Mononuclear cell (primary cell): ENCODE measurements at regions not wholly inside any gene's neighbourhood (a gene's known extent, or its start where the extent isn't known, plus 50 kb on each side); places are given as distances from the start of the nearest gene placed in this dataset.
"Not testable (repeated sequence)": the region's sequence is repeated elsewhere in the genome, so short reads cannot be mapped to it uniquely, and the experiment has no call there.

Source experiments
- H3K27me3 ChIP-seq: 2 replicates; pipeline ENCODE4 v1.6.0; 2011; ENCODE audit warnings: low read length, control low read depth; ENCODE audit not compliant: insufficient read depth
- H3K4me1 ChIP-seq: 2 replicates; pipeline ENCODE4 v1.5.1; 2011; ENCODE audit warnings: mild to moderate bottlenecking, low read length, control low read depth; ENCODE audit not compliant: insufficient read depth
- H3K4me3 ChIP-seq: 2 replicates; pipeline ENCODE4 v1.5.1; 2011; ENCODE audit warnings: mild to moderate bottlenecking, low read length, moderate library complexity
- H3K9me3 ChIP-seq: 2 replicates; pipeline ENCODE4 v1.5.1; 2011; ENCODE audit warnings: low read depth, mild to moderate bottlenecking, control low read depth, low read length

DNA sequence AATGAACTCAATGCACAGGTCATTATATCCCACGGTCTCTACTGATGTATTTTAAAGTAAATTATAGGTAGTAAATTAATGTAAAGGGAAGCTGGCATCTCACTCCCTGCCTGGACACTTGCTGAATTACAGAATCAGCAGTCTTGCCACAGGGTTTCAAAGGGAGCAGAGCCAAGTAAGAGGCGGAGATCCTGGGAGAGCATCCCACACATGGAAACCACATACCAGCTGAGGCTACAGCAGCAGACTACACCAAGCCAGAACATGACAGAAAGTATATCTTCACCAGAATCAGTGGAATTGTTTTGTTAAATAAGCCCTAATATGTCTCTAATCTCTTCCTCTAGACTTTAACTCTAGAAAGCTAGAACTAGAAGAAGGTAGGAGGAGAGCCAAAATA is 1689.2 kb upstream of the WWC1 start:
- no peaks in the 10 kb centered on the region for H3K4me1 ChIP-seq
- H3K9me3 ChIP-seq, result no peaks in the 10 kb centered on the region
- no peaks in the 10 kb centered on the region for H3K27me3 ChIP-seq
- H3K4me3 ChIP-seq, result no peak overlapping the region

DNA sequence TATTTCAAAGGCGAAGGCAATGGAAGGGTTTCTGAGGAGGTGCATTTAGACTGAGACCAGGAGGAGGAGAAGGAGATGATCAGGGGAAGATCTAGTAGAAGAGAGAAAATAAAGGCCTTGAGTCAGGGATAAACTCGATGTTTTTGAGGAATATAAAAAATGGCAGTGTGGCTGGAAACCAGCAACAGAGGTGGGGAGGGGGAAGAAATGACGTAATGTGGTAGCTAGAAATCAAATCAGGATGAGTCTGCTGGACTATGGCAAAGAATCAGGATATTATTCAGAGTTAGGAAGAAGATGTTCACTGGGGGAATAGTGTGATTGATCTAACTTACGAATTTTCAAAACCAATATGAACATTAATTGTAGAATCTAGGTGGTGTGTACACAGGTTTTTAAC is 1673.9 kb upstream of the WWC1 start:
- Histone ChIP-seq H3K27me3 (no peaks in the 10 kb centered on the region), H3K4me3 (no peak overlapping the region), H3K4me1 (no peaks in the 10 kb centered on the region), H3K9me3 (no peaks in the 10 kb centered on the region)

DNA sequence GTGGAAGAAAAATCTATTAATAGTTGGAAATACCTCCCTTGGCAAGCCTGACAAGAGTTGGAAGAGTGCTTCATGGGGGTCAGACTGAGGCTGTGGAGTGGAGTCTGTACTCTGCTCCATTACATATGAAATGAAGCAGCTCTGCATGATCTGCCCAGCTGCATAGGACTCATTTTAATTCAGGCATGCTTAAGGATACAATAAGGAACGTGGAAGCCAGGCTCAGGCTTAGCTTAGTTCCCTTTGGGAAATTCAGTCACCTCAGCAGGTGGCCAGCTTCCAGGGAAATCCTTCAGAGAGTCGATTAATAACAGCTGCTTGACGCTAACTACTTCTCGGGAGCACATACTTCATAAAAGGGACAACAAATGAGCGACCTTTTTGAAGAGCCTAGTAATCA is 1672.9 kb upstream of the WWC1 start:
- H3K4me1 ChIP-seq, result no peaks in the 10 kb centered on the region
- H3K9me3 ChIP-seq, result peaks cover 8% of the 10 kb centered on the region
- H3K27me3 ChIP-seq, result no peaks in the 10 kb centered on the region
- H3K4me3 ChIP-seq, result no peak overlapping the region

DNA sequence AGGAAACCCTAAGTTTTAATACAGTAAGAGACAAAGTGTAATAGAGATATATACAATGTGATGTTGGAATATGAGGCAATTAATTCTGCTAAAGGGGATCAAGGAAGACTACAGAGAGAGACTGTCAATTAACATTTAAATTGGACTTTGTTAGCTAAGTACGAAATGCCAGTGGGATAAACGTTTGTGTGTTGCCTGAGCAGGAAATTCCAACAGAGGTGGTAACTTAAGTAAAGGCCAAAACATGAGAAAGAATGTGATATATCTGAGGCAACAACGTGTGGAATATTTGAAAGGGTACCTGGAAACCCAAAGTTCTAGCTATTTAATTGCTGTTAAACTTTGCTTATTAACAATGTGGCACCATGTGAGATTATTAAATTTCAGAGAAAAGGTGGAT is 1666.9 kb upstream of the WWC1 start:
- Histone ChIP-seq H3K27me3 (no peaks in the 10 kb centered on the region), H3K4me3 (no peak overlapping the region), H3K4me1 (no peaks in the 10 kb centered on the region), H3K9me3 (peaks cover 8% of the 10 kb centered on the region)

DNA sequence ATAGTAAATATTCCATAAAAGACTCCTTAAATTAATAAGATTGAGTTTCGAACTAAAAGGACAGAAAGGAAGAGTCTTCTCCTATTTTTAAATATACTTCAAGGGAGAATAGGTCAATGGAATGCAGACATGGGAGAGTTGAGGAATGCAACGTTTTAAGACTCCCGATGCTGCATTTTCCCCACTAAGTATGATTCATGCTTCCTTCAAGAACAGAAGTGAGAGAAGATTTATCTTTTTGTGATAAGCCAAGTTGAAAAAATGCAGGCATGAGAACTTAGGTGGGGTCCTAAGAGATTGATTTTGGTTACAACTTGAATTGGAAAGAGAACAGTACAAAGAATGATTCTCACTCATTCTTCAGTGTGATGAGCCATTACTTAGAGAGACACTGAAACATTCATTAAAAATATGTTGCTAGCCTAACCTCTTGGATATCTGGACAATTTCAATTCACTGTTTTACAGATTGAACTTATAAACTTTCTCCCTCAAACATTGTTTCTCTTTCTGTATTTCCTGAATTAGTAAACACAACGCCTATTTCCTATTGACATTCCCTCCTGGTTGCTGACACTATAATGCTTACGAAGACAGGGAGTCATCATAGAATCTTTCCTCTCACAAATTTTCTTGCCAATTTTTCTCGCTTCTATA is 1666.1 kb upstream of the WWC1 start:
- Histone ChIP-seq H3K4me1 (no peaks in the 10 kb centered on the region), H3K27me3 (no peaks in the 10 kb centered on the region), H3K9me3 (peaks cover 8% of the 10 kb centered on the region), H3K4me3 (no peak overlapping the region)

DNA sequence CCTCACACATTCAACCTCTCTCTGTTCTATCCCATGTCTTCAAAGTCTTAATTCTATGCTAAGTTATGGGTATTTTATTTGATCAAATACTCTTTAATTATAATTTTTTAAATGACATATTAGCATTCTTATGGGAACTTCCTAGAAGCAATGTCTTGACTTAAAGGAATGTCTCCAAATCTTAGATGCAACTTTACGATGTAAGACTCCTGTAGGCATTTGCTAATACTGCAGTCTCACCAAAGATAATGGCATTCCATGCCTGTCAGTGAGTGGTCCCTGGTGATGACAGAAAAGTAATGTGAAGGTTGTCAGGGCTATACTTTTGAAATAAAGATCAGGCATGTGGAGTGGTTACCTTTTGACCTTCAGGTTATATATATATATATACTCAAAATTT is 1654.2 kb upstream of the WWC1 start:
- Histone ChIP-seq H3K4me3 (no peak overlapping the region), H3K4me1 (no peaks in the 10 kb centered on the region), H3K27me3 (no peaks in the 10 kb centered on the region), H3K9me3 (no peaks in the 10 kb centered on the region)

DNA sequence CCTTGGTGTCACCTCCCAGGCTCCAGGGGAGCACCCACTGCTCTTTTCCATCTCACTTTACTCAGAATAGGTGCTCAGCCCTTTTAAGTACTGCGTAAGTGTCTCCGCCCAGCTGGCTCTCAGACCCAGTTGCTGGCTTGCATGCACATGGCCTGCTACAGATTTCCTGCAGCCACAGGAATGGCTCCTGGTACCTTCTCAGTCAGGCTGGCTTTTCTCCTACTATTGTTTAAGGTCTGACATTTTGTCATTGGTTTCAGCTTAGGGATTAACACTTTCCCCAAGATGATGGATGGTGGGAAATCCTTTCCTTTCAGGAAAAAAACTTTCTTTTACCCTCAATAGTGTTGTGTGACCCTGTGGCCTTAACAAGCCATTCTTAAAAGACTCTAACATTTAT is 1652.3 kb upstream of the WWC1 start:
- H3K27me3 ChIP-seq, result no peaks in the 10 kb centered on the region
- H3K4me3 ChIP-seq, result no peak overlapping the region
- H3K9me3 ChIP-seq, result no peaks in the 10 kb centered on the region
- H3K4me1 ChIP-seq, result no peaks in the 10 kb centered on the region

DNA sequence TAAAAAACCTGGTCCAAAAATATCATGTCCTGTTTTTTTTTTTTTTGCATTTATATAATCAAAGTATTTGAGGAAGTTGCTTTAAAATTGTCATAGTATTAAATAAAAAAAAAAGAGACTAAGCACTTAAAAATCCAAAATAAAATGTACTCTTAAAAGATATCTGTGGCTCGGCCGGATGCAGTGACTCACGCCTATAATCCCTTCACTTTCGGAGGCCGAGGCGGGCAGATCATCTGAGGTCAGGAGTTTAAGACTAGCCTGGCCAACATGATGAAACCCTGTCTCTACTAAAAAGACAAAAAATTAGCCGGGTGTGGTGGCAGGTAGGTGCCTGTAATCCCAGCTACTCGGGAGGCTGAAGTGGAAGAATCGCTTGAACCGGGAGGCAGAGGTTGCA is 1651.3 kb upstream of the WWC1 start:
- H3K4me1 ChIP-seq, H3K9me3 ChIP-seq, H3K4me3 ChIP-seq, H3K27me3 ChIP-seq: not testable (repeated sequence)

DNA sequence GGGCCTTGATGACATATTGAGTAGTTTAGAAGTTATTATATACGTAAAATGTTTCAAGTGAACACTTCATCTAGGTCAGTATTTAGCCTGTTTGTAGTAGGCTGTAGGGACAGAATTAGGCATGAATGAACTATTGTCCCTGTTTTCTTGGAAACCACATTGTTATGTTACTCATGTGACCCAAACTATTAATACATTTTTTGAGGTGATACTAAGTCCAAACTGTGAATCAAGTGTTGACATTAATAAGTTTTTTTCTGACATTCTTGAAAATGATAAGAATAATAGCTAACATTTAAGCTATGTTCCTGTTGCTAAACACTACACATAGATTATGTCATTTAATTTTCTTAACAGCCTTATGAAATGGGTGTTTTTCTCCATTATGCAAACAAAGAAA is 1642.7 kb upstream of the WWC1 start:
- Histone ChIP-seq H3K27me3 (no peaks in the 10 kb centered on the region), H3K4me3 (no peak overlapping the region), H3K4me1 (no peaks in the 10 kb centered on the region), H3K9me3 (peaks cover 22% of the 10 kb centered on the region)

DNA sequence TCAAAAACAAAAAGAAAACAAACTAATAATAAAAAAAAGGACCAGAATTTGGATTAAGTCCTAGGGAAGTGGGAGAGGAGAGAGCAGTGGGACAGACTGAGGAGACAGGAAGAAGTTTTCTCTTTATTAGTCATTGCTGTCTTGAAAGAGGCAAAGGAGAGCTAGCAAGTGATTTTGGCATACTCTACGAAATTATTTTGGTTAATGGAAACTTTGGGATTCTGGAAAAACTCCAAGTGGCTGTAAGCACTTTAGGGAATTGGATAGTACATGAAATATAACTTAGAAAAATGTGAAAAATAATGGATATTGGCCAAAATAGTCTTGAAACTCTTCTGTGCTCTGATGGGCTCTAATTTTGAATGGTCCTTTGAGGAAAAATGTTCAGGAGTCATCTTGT is 1641.8 kb upstream of the WWC1 start:
- Histone ChIP-seq H3K4me3 (no peak overlapping the region), H3K9me3 (peaks cover 27% of the 10 kb centered on the region), H3K27me3 (no peaks in the 10 kb centered on the region), H3K4me1 (no peaks in the 10 kb centered on the region)

DNA sequence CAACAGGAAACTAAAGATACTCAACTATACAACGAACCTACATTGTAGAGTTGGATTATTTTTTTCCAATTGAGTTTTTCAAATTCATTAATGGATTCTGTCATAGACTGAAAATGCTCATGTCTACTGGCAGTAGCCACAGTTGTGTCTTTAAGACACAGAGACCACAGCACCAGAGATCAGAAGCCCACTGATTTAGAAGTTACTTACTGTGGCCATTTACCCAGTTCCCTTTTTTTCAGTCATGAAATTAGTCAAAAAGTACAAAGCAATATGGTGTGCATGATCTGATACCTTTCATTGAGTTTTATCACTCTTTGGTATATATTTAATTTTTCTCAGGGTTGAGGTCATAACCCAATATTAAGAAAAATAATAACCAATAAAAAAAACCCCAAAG is 1640.2 kb upstream of the WWC1 start:
- no peaks in the 10 kb centered on the region for H3K4me1 ChIP-seq
- H3K4me3 ChIP-seq, result no peak overlapping the region
- no peaks in the 10 kb centered on the region for H3K27me3 ChIP-seq
- peaks cover 23% of the 10 kb centered on the region for H3K9me3 ChIP-seq

DNA sequence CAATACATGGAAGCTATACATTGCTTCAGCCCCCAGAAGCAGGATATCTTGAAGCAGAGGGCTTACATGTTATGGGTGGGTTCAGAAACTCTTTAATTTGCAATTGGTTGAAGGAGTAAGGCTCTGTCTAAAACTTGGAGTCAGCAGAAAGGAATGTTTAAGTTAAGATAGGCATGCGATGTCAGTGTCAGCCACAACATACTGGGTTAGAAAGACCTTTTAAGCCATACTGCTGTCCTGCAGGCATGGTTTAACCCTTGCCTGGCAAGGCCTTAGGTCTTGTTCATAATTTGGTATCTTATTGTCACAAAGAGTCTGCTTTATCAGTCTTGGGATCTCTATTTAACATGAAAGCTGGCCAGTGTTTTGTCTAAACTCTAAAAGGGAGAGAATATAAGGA is 1619.6 kb upstream of the WWC1 start:
- H3K4me1 ChIP-seq, result no peaks in the 10 kb centered on the region
- H3K4me3 ChIP-seq, result no peak overlapping the region
- H3K9me3 ChIP-seq, result no peaks in the 10 kb centered on the region
- no peaks in the 10 kb centered on the region for H3K27me3 ChIP-seq

DNA sequence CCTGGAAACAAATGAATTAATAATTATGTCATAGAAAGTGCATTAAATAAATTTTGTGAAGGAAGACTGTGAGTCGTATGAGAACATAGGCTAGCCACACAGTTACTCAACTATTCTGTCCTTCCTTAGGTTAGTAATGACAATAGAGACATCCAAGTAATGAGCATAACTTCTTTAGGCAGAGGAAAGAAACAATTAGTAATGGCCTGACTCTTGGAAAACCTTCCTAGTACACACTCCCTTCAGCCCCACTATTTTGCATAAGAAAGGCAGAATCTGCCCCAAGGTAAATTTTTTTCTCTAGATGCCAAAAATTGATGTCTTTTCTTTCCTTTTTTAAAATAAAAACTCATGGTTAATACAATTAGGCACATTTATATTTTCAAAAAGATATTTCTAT is 1619.0 kb upstream of the WWC1 start:
- no peaks in the 10 kb centered on the region for H3K4me1 ChIP-seq
- no peaks in the 10 kb centered on the region for H3K9me3 ChIP-seq
- H3K27me3 ChIP-seq, result no peaks in the 10 kb centered on the region
- no peak overlapping the region for H3K4me3 ChIP-seq

DNA sequence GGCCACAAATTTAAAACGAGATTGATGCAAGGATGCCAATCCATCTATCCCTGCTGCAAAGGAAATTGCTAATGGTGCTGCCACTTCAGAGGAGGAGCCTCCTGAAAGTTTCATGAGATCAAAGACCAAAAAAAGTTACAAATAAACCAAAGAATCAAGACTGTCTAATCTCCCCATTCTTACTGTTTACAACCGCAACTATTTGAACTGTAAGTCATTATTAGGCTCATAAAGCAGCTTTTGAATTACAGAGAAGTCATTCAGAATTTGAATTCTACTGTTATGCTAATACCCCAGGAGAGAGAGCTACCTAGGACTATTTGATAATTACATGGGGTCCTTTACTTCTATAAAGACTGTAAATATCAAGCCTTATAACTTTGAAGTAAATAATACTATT is 1613.6 kb upstream of the WWC1 start:
- Histone ChIP-seq H3K9me3 (no peaks in the 10 kb centered on the region), H3K27me3 (no peaks in the 10 kb centered on the region), H3K4me1 (no peaks in the 10 kb centered on the region), H3K4me3 (no peak overlapping the region)

DNA sequence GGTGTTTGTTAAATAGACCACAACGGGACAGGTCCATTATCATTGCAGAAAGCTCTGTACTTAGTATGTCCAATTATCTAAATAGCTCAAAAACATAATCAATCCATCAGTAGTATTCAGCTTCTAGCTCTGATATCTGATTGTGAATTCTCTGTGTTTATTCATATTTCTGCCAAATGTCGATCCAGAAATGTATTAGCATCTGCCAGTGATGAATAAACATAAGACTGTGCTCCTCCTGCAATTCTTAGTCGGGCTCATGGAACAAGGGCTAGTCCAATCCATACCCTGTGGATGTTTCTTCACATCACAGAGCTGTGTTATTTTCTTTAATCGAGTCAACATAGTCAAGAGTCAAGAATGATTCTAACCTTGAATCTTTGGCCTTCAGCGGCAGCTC is 1612.1 kb upstream of the WWC1 start:
- Histone ChIP-seq H3K9me3 (no peaks in the 10 kb centered on the region), H3K4me1 (no peaks in the 10 kb centered on the region), H3K27me3 (no peaks in the 10 kb centered on the region), H3K4me3 (no peak overlapping the region)

DNA sequence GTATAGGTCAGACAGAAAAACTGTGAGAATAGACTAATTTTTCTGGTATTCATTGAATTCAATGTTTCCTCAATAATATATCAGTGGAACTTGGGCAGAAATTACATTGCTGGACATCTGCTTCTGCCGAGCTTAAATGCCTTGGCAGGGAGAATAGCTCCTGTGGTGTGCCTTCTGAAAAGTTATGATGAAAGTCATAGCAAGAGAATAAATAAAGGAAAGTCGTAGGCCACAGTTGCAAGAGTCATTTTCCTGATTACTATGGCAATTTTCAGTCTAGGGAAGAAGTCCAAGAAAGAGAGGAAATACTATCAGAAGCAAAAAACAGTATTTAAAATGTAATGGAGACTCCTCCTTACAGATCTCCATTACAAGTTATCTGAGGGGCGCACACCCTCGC is 1596.1 kb upstream of the WWC1 start:
- H3K9me3 ChIP-seq, result no peaks in the 10 kb centered on the region
- H3K27me3 ChIP-seq, result no peaks in the 10 kb centered on the region
- H3K4me3 ChIP-seq, result no peak overlapping the region
- H3K4me1 ChIP-seq, result no peaks in the 10 kb centered on the region

DNA sequence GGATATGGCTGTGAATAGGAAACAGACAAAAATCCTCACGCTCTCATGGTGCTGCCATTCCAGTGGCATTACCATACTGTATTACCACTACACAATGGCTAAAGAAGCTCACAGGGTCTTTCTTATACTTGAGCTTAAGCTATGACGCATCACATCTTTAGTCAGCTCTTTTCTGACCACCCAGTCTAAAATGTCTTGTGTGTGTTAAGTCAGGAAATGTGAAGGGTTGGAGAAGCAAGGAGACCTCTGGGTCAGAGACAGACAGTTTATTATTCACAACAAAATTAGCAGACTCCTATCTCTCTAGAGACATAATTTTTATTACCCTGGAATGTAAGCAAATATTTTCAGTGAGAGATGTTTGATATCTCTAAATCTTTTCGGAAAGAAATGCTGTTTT is 1583.2 kb upstream of the WWC1 start:
- H3K4me1 ChIP-seq, result no peaks in the 10 kb centered on the region
- no peaks in the 10 kb centered on the region for H3K9me3 ChIP-seq
- H3K27me3 ChIP-seq, result no peaks in the 10 kb centered on the region
- no peak overlapping the region for H3K4me3 ChIP-seq
